ENCODE measurements at regions not wholly inside any gene's neighbourhood (a gene's known extent, or its start where the extent isn't known, plus 50 kb on each side); places are given as distances from the start of the nearest gene placed in this dataset.

DNA sequence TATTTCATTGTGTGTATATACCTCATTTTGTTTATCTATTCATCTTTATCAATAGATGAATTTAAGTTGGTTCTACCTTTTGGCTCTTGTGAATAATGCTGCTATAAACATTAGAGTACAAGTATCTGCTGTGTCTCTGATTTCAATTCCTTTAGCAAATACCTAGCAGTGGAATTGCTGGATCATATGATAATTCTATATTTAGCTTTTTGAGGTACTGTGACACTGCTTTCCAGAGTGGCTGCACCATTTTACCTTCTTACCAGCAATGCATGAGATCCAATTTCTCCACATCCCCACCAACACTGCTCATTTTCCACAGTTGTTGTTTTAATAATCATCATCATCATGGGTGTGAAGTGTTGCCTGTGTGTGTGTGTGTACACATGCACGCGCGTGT, 182.3 kb downstream of the MBOAT1 start:
- intact Hi-C loops (cut with micrococcal nuclease; ENCODE audit: unreplicated experiment): no loop called here
- Histone ChIP-seq H3K4me3 (ENCODE audit: low read depth in 2 of 2, low read length in 2 of 2) (no peak overlapping the region), H3K27me3 (ENCODE audit: control insufficient read depth, insufficient read depth, low read length) (peaks cover 4% of the 10 kb centered on the region; the same call in 1 of the 2 replicates), H3K9me3 (ENCODE audit: control insufficient read depth, insufficient read depth, low read depth, low read length) (no peaks in the 10 kb centered on the region), H3K27ac (ENCODE audit: low read length) (no peak overlapping the region), H3K4me1 (ENCODE audit: control insufficient read depth, insufficient read depth, low read length) (no peaks in the 10 kb centered on the region), H3K36me3 (ENCODE audit: control insufficient read depth, insufficient read depth, low read length) (no peaks in the 10 kb centered on the region)
- TF ChIP-seq, protein P1, sequence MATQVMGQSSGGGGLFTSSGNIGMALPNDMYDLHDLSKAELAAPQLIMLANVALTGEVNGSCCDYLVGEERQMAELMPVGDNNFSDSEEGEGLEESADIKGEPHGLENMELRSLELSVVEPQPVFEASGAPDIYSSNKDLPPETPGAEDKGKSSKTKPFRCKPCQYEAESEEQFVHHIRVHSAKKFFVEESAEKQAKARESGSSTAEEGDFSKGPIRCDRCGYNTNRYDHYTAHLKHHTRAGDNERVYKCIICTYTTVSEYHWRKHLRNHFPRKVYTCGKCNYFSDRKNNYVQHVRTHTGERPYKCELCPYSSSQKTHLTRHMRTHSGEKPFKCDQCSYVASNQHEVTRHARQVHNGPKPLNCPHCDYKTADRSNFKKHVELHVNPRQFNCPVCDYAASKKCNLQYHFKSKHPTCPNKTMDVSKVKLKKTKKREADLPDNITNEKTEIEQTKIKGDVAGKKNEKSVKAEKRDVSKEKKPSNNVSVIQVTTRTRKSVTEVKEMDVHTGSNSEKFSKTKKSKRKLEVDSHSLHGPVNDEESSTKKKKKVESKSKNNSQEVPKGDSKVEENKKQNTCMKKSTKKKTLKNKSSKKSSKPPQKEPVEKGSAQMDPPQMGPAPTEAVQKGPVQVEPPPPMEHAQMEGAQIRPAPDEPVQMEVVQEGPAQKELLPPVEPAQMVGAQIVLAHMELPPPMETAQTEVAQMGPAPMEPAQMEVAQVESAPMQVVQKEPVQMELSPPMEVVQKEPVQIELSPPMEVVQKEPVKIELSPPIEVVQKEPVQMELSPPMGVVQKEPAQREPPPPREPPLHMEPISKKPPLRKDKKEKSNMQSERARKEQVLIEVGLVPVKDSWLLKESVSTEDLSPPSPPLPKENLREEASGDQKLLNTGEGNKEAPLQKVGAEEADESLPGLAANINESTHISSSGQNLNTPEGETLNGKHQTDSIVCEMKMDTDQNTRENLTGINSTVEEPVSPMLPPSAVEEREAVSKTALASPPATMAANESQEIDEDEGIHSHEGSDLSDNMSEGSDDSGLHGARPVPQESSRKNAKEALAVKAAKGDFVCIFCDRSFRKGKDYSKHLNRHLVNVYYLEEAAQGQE (IDR thresholded peaks at IDR 0.05; ENCODE audit: insufficient read depth in 1 of 2, low read depth in 2 of 2, low read length in 1 of 2): no peak
- TF ChIP-seq POLR2AphosphoS5 (IDR thresholded peaks at IDR 0.05; ENCODE audit: low read depth, low read length): no peak
- TF ChIP-seq TCF7L2 (IDR thresholded peaks at IDR 0.05; ENCODE audit: low read depth, low read length): no peak
- TF ChIP-seq SIN3A (IDR thresholded peaks at IDR 0.05; ENCODE audit: borderline replicate concordance, insufficient read depth, low read depth, low read length): no peak
- TF ChIP-seq CTCF (IDR thresholded peaks at IDR 0.05): no peak
- DNase-seq (ENCODE audit: low read depth, low spot score) (no peak), ATAC-seq (no peak)
- in situ Hi-C loops (cut with HindIII; ENCODE audit: low pct_unique_long_range_greater_than_20kb, low sequenced_read_pairs): no loop called here
- ChIA-PET CTCF (no interaction called here), POLR2A (no interaction called here)
- BruUV-seq (replicated peaks): no TSS peak

DNA sequence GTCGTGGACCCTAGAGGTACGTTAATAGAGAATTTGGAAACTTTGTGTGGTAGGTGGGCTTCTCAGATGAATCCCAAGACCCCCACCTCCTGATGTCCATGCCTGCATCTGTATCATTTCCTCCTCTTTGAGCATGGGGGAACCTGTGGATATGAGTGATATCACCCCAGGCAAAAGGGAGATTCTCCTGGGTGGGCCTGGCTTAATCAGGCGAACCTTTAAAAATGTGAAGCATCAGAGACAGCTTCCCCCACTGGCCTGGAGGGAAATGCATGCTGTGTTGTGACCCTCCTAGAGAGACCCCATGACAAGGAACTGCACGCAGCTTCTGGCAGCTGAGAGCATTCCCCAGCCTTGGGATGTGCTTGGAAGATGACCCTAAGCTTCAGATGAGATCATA, 180.9 kb downstream of the MBOAT1 start:
- ChIA-PET CTCF (no interaction called here), POLR2A (no interaction called here)
- in situ Hi-C loops (cut with HindIII; ENCODE audit: low pct_unique_long_range_greater_than_20kb, low sequenced_read_pairs): no loop called here
- H3K27ac ChIP-seq (ENCODE audit: low read length): no peak overlapping the region
- H3K9me3 ChIP-seq (ENCODE audit: control insufficient read depth, insufficient read depth, low read depth, low read length): no peaks in the 10 kb centered on the region
- ATAC-seq (no peak), DNase-seq (ENCODE audit: low read depth, low spot score) (no peak)
- H3K27me3 ChIP-seq (ENCODE audit: control insufficient read depth, insufficient read depth, low read length): no peaks in the 10 kb centered on the region
- no peak for TF ChIP-seq SIN3A (IDR thresholded peaks at IDR 0.05; ENCODE audit: borderline replicate concordance, insufficient read depth, low read depth, low read length)
- no peak for TF ChIP-seq POLR2AphosphoS5 (IDR thresholded peaks at IDR 0.05; ENCODE audit: low read depth, low read length)
- TF ChIP-seq TCF7L2 (IDR thresholded peaks at IDR 0.05; ENCODE audit: low read depth, low read length): no peak
- no peak for TF ChIP-seq CTCF (IDR thresholded peaks at IDR 0.05)
- TF ChIP-seq, protein P1 (IDR thresholded peaks at IDR 0.05; ENCODE audit: insufficient read depth in 1 of 2, low read depth in 2 of 2, low read length in 1 of 2): no peak
- intact Hi-C loops (cut with micrococcal nuclease; ENCODE audit: unreplicated experiment): no loop called here
- H3K4me3 ChIP-seq (ENCODE audit: low read depth in 2 of 2, low read length in 2 of 2): no peak overlapping the region
- no TSS peak for BruUV-seq (replicated peaks)
- no peaks in the 10 kb centered on the region for H3K36me3 ChIP-seq (ENCODE audit: control insufficient read depth, insufficient read depth, low read length)
- no peaks in the 10 kb centered on the region for H3K4me1 ChIP-seq (ENCODE audit: control insufficient read depth, insufficient read depth, low read length)

Data from Panc1 (cell line).